GM12878 (cell line): ENCODE measurements at regions not wholly inside any gene's neighbourhood (a gene's known extent, or its start where the extent isn't known, plus 50 kb on each side); places are given as distances from the start of the nearest gene placed in this dataset.

ENCODE experiments used
- BACH1 ChIP-seq: fragments of 450-650 bp; IDR thresholded peaks from 2 replicates; pipeline ENCODE4 v1.6.1; 2017; ENCODE audit warnings: mild to moderate bottlenecking, borderline replicate concordance
- CBFB ChIP-seq: IDR thresholded peaks from 2 replicates; pipeline ENCODE4 v1.6.1; 2016; ENCODE audit warnings: antibody characterized with exemption, low read depth
- CBX5 ChIP-seq: sonication (generic); IDR thresholded peaks from 2 replicates; pipeline ENCODE4 v1.6.1; 2016; ENCODE audit warnings: low read depth, moderate library complexity, mild to moderate bottlenecking, inconsistent platforms
- IKZF1 ChIP-seq: fragments of 450-650 bp; conservative IDR thresholded peaks from 2 replicates; pipeline ENCODE4 v1.6.1; 2017; ENCODE audit warnings: antibody characterized with exemption, mild to moderate bottlenecking
- IRF4 ChIP-seq: IDR thresholded peaks from 2 replicates; pipeline ENCODE4 v1.6.1; 2011; ENCODE audit warnings: low read depth, low read length
- LARP7 ChIP-seq: fragments of 450-650 bp; IDR thresholded peaks from 2 replicates; pipeline ENCODE4 v1.6.1; 2017; ENCODE audit warnings: mild to moderate bottlenecking
- MEF2A ChIP-seq: IDR thresholded peaks from 2 replicates; pipeline ENCODE4 v1.6.1; 2011; ENCODE audit warnings: low read depth, mild to moderate bottlenecking, low read length, moderate library complexity; ENCODE audit not compliant: insufficient read depth
- NFXL1 ChIP-seq: fragments of 450-650 bp; IDR thresholded peaks from 2 replicates; pipeline ENCODE4 v1.6.1; 2017; ENCODE audit warnings: antibody characterized with exemption, mild to moderate bottlenecking, borderline replicate concordance
- NRF1 ChIP-seq: conservative IDR thresholded peaks from 2 replicates; pipeline ENCODE4 v1.6.1; 2011; ENCODE audit warnings: mild to moderate bottlenecking, low read depth, low read length, improper control_type of control experiment
- PML ChIP-seq: IDR thresholded peaks from 2 replicates; pipeline ENCODE4 v1.6.1; 2012; ENCODE audit warnings: low read length, inconsistent platforms
- POLR2AphosphoS5 ChIP-seq: IDR thresholded peaks from 2 replicates; pipeline ENCODE4 v1.6.1; 2011; ENCODE audit warnings: mild to moderate bottlenecking, low read length, inconsistent platforms
- POU2F2 ChIP-seq: IDR thresholded peaks from 3 replicates; pipeline ENCODE4 v1.6.1; 2011; ENCODE audit warnings: low read depth, mild to moderate bottlenecking, low read length, borderline replicate concordance
- RBBP5 ChIP-seq: fragments of 200-600 bp; sonication (generic); conservative IDR thresholded peaks from 2 replicates; pipeline ENCODE4 v1.6.1; 2016
- RFX5 ChIP-seq: IDR thresholded peaks from 2 replicates; pipeline ENCODE4 v1.6.1; 2011; ENCODE audit warnings: low read depth, low read length, improper control_type of control experiment
- SMAD1 ChIP-seq: fragments of 450-650 bp; IDR thresholded peaks from 2 replicates; pipeline ENCODE4 v1.6.1; 2018; ENCODE audit warnings: mild to moderate bottlenecking, low read depth; ENCODE audit not compliant: partially characterized antibody
- STAT1 ChIP-seq: fragments of 450-650 bp; conservative IDR thresholded peaks from 2 replicates; pipeline ENCODE4 v1.6.1; 2014; ENCODE audit warnings: antibody characterized with exemption, mild to moderate bottlenecking
- SUPT20H ChIP-seq: IDR thresholded peaks from 2 replicates; pipeline ENCODE4 v1.6.1; 2011; ENCODE audit warnings: low read depth, mild to moderate bottlenecking, low read length, moderate library complexity, borderline replicate concordance; ENCODE audit not compliant: control insufficient read depth
- TAF1 ChIP-seq: IDR thresholded peaks from 2 replicates; pipeline ENCODE4 v1.6.1; 2011; ENCODE audit warnings: mild to moderate bottlenecking, low read depth, low read length, borderline replicate concordance
- YY1 ChIP-seq: IDR thresholded peaks from 2 replicates; pipeline ENCODE4 v1.6.1; 2011; ENCODE audit warnings: low read depth, mild to moderate bottlenecking, low read length
- ZSCAN29 ChIP-seq: fragments of 450-650 bp; IDR thresholded peaks from 2 replicates; pipeline ENCODE4 v1.6.1; 2017; ENCODE audit warnings: mild to moderate bottlenecking, moderate library complexity
- TF ChIP-seq, protein P1 (sequence below): fragments of 150-350 bp; IDR thresholded peaks from 2 replicates; pipeline ENCODE4 v1.6.1; 2014; ENCODE audit warnings: mild to moderate bottlenecking, low read depth, low read length
- TF ChIP-seq, protein P2 (sequence below): fragments of 450-650 bp; conservative IDR thresholded peaks from 2 replicates; pipeline ENCODE4 v1.6.1; 2017; ENCODE audit warnings: mild to moderate bottlenecking, moderate library complexity
- TF ChIP-seq, protein P3 (sequence below): fragments of 450-650 bp; IDR thresholded peaks from 2 replicates; pipeline ENCODE4 v1.6.1; 2014; ENCODE audit warnings: mild to moderate bottlenecking
- TF ChIP-seq, protein P4 (sequence below): fragments of 450-650 bp; IDR thresholded peaks from 2 replicates; pipeline ENCODE4 v1.6.1; 2017; ENCODE audit warnings: mild to moderate bottlenecking, moderate library complexity

DNA sequence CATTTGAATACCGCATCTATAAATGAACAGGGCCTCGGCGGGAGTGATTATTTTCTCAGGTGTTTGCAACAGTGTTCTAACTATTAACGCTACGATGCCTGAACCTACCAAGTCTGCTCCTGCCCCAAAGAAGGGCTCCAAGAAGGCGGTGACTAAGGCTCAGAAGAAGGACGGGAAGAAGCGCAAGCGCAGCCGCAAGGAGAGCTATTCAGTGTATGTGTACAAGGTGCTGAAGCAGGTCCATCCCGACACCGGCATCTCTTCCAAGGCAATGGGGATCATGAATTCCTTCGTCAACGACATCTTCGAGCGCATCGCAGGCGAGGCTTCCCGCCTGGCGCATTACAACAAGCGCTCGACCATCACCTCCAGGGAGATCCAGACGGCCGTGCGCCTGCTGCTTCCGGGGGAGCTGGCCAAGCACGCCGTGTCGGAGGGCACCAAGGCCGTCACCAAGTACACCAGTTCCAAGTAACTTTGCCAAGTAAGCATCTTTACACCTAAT is 70.9 kb downstream of the HFE start (continued):
- TF ChIP-seq NFXL1 (peak; percentile 75; the same call in 1 of the 2 replicates), TAF1 (peak; percentile 91), POU2F2 (peak; percentile 99; the same call in 2 of the 3 replicates), BACH1 (peak; percentile 8), SUPT20H (no peak), RFX5 (peak; percentile 31; the same call in 1 of the 2 replicates), PML (peak; percentile 98), RBBP5 (no peak), YY1 (peak; percentile 18; the same call in 1 of the 2 replicates), STAT1 (peak; percentile 78; the same call in 1 of the 2 replicates), MEF2A (0 out of 2 replicates have a peak, but pooled peaks have one; percentile 2), LARP7 (peak; percentile 70; the same call in 1 of the 2 replicates), SMAD1 (peak; percentile 94), IRF4 (0 out of 2 replicates have a peak, but pooled peaks have one; percentile 11), NRF1 (0 out of 2 replicates have a peak, but pooled peaks have one; percentile 18), CBFB (peak; percentile 96), ZSCAN29 (no peak), CBX5 (0 out of 2 replicates have a peak, but pooled peaks have one; percentile 18), IKZF1 (peak; percentile 20; the same call in 1 of the 2 replicates), POLR2AphosphoS5 (peak; percentile 65)
- TF ChIP-seq, protein P1, sequence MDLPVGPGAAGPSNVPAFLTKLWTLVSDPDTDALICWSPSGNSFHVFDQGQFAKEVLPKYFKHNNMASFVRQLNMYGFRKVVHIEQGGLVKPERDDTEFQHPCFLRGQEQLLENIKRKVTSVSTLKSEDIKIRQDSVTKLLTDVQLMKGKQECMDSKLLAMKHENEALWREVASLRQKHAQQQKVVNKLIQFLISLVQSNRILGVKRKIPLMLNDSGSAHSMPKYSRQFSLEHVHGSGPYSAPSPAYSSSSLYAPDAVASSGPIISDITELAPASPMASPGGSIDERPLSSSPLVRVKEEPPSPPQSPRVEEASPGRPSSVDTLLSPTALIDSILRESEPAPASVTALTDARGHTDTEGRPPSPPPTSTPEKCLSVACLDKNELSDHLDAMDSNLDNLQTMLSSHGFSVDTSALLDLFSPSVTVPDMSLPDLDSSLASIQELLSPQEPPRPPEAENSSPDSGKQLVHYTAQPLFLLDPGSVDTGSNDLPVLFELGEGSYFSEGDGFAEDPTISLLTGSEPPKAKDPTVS: no peak
- TF ChIP-seq, protein P2, sequence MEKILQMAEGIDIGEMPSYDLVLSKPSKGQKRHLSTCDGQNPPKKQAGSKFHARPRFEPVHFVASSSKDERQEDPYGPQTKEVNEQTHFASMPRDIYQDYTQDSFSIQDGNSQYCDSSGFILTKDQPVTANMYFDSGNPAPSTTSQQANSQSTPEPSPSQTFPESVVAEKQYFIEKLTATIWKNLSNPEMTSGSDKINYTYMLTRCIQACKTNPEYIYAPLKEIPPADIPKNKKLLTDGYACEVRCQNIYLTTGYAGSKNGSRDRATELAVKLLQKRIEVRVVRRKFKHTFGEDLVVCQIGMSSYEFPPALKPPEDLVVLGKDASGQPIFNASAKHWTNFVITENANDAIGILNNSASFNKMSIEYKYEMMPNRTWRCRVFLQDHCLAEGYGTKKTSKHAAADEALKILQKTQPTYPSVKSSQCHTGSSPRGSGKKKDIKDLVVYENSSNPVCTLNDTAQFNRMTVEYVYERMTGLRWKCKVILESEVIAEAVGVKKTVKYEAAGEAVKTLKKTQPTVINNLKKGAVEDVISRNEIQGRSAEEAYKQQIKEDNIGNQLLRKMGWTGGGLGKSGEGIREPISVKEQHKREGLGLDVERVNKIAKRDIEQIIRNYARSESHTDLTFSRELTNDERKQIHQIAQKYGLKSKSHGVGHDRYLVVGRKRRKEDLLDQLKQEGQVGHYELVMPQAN: peak; percentile 74
- TF ChIP-seq, protein P3, sequence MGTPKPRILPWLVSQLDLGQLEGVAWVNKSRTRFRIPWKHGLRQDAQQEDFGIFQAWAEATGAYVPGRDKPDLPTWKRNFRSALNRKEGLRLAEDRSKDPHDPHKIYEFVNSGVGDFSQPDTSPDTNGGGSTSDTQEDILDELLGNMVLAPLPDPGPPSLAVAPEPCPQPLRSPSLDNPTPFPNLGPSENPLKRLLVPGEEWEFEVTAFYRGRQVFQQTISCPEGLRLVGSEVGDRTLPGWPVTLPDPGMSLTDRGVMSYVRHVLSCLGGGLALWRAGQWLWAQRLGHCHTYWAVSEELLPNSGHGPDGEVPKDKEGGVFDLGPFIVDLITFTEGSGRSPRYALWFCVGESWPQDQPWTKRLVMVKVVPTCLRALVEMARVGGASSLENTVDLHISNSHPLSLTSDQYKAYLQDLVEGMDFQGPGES: peak; percentile 54; the same call in 1 of the 2 replicates
- TF ChIP-seq, protein P4, sequence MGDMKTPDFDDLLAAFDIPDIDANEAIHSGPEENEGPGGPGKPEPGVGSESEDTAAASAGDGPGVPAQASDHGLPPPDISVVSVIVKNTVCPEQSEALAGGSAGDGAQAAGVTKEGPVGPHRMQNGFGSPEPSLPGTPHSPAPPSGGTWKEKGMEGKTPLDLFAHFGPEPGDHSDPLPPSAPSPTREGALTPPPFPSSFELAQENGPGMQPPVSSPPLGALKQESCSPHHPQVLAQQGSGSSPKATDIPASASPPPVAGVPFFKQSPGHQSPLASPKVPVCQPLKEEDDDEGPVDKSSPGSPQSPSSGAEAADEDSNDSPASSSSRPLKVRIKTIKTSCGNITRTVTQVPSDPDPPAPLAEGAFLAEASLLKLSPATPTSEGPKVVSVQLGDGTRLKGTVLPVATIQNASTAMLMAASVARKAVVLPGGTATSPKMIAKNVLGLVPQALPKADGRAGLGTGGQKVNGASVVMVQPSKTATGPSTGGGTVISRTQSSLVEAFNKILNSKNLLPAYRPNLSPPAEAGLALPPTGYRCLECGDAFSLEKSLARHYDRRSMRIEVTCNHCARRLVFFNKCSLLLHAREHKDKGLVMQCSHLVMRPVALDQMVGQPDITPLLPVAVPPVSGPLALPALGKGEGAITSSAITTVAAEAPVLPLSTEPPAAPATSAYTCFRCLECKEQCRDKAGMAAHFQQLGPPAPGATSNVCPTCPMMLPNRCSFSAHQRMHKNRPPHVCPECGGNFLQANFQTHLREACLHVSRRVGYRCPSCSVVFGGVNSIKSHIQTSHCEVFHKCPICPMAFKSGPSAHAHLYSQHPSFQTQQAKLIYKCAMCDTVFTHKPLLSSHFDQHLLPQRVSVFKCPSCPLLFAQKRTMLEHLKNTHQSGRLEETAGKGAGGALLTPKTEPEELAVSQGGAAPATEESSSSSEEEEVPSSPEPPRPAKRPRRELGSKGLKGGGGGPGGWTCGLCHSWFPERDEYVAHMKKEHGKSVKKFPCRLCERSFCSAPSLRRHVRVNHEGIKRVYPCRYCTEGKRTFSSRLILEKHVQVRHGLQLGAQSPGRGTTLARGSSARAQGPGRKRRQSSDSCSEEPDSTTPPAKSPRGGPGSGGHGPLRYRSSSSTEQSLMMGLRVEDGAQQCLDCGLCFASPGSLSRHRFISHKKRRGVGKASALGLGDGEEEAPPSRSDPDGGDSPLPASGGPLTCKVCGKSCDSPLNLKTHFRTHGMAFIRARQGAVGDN: peak; percentile 77
